GM18502 (cell line): ENCODE measurements at regions not wholly inside any gene's neighbourhood (a gene's known extent, or its start where the extent isn't known, plus 50 kb on each side); places are given as distances from the start of the nearest gene placed in this dataset.
"Not testable (repeated sequence)": the region's sequence is repeated elsewhere in the genome, so short reads cannot be mapped to it uniquely, and the experiment has no call there.

Experiments used
- ATAC-seq: cut with Tn5 transposase; IDR thresholded peaks from one replicate; pipeline ENCODE4 v1.9.1; 2021; ENCODE audit warnings: mild to moderate bottlenecking; ENCODE audit not compliant: unreplicated experiment, poor library complexity

- no peak for ATAC-seq
These were observed 109.9 kb upstream of the HEY2 start for GRCh38 chr6:125639466-125640020.

DNA sequence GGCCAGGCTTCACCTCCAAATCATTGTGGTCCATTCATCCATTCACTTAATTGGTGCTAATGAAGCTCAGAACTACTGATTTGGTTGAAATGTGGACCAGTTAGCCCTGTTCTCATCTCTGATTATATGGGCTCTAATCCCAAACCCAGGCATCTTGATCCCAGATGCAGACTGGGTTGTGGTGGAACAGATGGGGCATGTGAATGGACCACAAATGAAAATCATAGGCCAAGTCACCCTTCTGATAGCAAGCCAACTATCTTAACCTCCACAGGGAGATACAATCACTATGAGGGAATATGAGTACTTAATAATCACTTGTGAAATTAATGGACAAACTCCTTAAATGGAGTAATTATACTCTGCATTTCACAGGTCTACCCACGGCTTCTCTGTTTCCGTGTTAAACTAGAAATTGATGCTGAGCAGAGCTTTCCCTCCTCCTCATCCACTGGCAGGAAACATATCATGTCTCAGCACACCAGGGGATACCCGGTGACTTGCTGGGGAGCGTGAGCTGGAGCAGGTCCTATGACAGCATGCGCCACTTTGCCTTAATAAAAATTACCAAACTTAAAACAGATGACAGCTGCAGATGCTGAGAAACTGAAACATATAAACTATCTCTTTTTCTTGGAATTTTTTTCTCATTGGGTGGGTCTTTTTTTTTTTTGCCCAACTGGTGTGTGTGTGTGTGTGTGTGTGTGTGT lies 108.8 kb upstream of the HEY2 start:
- ATAC-seq, result no peak

- not testable (repeated sequence) for ATAC-seq
These were observed 105.3 kb upstream of the HEY2 start for GRCh38 chr6:125643967-125644661.

DNA sequence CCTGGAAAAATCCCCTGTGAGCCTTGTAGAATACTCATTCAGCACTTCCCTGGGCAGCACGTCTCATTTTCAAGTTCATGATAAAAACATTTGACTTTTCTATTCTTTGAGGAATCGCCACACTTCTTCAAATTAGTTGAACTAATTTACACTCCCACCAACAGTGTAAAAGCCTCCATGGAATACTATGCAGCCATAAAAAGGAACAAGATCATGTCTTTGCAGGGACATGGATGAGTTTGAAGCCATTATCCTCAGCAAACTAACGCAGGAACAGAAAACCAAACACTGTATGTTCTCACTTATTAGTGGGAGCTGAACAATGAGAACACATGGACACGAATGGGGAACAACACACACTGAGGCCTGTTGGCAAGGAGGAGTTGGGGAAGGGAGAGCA lies 102.0 kb upstream of the HEY2 start:
- no peak for ATAC-seq

- ATAC-seq, result not testable (repeated sequence)
These were observed 95.7 kb upstream of the HEY2 start for GRCh38 chr6:125653752-125654151.

DNA sequence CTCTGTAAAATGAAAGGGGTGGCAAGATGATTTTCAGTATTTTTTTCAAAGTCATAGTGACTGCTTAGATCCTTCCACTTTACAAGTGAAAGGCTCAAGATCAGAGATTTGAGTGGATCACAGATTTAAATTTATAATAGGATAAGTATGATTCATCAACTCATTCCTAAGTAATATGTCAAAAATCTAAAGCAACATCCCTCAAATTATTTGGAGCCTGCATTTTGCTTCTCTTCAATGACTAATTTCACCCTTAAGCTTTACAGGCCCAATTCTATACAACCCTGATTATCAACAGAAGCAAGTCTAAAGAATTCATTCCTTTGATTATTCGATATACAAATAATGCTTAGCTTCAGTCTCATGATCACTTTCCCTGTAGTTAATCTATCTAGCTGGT lies 93.9 kb upstream of the HEY2 start:
- no peak for ATAC-seq

DNA sequence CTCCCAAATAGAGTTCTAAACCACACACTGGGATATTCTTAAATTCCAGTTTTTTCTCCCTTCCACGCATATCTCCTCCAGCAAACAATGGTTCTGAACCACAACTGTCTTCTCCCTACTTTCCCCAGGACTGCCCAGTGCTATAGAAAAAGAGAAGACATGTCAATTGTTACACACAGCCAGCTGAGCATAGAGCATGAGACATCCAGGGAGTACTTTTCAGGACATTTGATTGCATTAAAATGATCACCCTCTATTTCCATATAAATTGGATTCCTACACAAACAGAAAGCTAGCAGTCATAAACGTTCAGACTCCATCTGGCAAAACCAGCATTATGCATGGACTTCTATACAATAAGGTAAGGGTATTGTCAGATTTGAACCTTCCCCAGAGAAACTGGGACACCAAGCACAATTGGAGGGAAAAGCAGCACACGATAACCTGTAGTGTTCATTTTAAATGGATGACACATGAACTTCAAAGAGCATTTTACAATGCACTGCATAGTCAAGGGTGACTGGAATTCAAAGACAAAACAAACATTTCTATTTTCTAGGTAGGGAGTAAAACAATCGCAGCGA lies 93.1 kb upstream of the HEY2 start:
- no peak for ATAC-seq

- no peak for ATAC-seq
These were observed 91.3 kb upstream of the HEY2 start for GRCh38 chr6:125658136-125658535.

GRCh38 chr6:125658759-125659431 lies 90.5 kb upstream of the HEY2 start:
- no peak for ATAC-seq

DNA sequence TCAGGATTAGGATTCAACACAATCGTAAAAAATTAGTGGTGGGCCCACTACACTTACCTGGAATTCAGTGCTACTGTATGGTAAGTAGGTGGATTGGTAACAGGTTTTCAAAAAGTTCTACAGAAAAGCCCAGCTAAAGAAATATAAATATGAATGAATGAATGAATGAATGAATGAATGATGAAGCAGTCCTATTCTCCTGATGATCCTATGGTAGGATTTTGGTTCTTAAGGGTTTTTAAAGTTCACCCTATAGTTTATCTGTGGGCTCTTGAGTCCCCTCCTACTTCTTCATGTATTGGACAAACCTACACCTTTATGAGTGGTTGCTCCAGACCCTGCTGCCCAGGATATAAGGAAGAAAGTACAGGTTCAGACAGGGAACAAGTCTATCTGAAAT lies 89.5 kb upstream of the HEY2 start:
- no peak for ATAC-seq

GRCh38 chr6:125662296-125662695 lies 87.1 kb upstream of the HEY2 start:
- no peak for ATAC-seq

DNA sequence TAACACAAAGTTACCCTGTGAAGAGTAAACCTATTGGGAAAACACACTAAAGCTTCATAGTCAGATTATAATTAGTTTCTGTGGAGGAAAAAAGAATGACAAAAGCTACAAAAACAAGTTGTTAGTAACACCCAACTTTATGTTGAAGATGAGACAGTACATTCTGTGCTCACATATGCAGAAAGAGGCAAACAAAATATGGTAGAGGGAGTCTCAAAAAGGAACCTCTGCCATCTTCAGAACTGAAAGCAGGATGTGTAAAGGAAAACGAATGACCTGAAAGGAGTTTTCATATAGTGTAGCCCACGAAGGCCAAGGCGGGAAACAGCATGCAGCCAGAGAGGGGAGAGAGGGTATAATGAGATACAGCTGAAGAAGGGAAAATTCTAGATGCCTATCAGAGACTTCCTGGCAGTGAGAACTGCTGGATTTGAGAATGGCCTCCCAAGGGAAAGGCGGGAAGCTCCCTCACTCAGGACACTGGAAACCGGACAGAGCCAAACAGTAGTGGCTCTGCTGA lies 84.1 kb upstream of the HEY2 start:
- ATAC-seq, result no peak

DNA sequence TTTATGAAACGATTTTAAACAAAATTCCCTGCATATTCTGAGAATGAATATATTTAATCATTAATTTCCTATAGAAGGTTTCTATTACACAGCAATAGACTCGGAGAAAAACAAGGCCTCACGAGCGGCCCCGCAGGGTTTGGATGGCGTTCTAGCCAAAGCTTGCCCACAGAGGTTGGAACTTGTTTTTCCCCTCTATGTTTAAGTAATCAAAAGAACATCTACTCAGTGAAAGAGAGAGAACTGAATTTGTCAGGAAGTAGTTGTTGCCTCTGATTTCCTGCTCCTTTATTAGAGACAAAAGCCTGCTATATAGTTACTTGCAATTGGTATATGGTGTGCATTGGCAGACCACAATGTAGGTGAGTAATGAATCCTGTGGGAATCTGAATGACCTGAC lies 82.1 kb upstream of the HEY2 start:
- no peak for ATAC-seq

DNA sequence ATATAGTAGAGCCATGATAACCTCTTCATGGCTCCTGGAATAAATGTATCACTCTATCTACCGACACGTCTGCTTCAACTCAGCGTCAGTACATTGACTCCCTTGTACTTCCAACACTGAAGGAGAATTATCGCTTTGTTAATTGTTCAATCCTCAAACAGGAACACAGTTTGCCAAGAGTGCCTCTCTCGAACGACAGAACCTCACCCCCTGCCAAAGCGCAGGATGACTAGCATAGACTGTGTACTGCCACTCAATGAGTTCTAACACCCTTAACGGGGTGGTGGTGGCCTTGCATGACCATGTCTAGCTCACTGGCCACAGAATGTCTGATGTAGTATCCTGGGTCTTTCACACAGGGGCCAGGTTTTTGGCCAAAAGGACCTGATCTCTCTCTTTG lies 81.4 kb upstream of the HEY2 start:
- ATAC-seq, result no peak

GRCh38 chr6:125670568-125670967 lies 78.9 kb upstream of the HEY2 start:
- ATAC-seq, result no peak

- no peak for ATAC-seq
These were observed 78.1 kb upstream of the HEY2 start for GRCh38 chr6:125671323-125671722.

DNA sequence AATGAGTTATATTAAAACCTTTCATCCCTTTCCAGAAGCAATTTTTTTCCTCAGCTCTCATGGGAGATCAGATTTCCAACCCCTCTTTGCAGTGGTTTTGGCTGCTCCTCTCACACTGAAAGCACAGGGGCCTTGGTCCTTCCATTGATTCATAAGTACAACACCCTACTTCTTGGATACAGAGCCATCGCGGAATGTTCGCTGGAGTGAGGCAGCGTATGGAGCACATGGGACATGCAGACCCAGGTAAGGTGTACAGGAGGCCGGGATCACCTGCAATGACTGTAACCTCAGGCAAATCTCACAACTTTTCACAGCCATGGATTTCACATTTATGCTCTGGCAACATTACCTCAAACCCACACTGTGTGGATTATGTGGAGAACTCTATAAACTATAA lies 75.2 kb upstream of the HEY2 start:
- no peak for ATAC-seq

DNA sequence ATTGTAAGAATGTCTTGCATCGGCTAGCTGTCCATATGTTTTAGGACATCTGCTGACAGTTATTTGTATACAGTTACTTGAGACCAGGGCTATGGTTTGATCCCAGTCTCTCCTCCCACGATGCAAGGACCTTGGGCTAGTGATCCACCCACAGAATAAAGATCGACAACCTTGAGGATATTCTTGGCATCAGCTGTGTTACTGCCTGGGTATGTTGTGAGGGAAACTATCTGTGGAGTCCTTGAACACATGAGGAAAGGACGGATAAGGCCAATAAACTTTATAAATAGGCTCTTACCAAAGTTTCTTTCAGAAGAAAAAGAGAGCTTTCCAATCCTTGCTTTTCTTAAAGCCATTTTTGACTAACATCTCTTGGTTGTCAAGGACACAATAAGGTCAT lies 70.8 kb upstream of the HEY2 start:
- ATAC-seq, result no peak

- ATAC-seq, result no peak
These were observed 70.3 kb upstream of the HEY2 start for GRCh38 chr6:125679128-125679527.

DNA sequence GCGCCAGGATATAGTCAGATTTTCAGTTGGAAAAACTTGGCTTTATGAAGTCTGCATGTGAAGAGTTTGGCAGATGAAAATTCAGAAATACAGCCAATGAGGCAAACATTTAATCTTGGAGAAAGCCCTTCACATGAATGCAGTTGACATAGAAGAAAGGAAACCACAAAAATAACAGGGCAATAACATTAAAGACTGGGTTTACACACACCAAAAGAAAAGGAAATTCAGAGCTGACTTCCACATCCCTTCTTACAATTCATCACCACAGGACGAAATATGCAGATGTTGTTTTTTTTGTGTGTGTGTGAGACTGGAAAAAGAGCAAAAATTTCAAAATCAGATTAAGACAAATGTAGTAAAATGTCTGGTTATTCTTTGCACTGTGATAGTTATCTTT lies 69.8 kb upstream of the HEY2 start:
- ATAC-seq, result no peak

GRCh38 chr6:125682939-125683338 lies 66.5 kb upstream of the HEY2 start:
- no peak for ATAC-seq
